Nephron progenitor cell (in vitro differentiated cells): ENCODE measurements at regions not wholly inside any gene's neighbourhood (a gene's known extent, or its start where the extent isn't known, plus 50 kb on each side); places are given as distances from the start of the nearest gene placed in this dataset.

Experiments used
- DNase-seq: peaks from one replicate; pipeline ENCODE4 v3.0.0; 2021
- H3K27ac Mint-ChIP-seq: 2 replicates; pipeline ENCODE4 v1.8.0; 2021; ENCODE audit warnings: mild to moderate bottlenecking, moderate library complexity, mixed read lengths
- H3K27me3 Mint-ChIP-seq: 2 replicates; pipeline ENCODE4 v1.8.0; 2021; ENCODE audit warnings: mild to moderate bottlenecking, low read depth, mixed read lengths; ENCODE audit not compliant: poor library complexity
- H3K36me3 Mint-ChIP-seq: 2 replicates; pipeline ENCODE4 v1.8.0; 2021; ENCODE audit warnings: low read depth, mixed read lengths
- H3K4me1 Mint-ChIP-seq: 2 replicates; pipeline ENCODE4 v1.8.0; 2021; ENCODE audit warnings: mixed read lengths
- H3K4me3 Mint-ChIP-seq: 2 replicates; pipeline ENCODE4 v1.8.0; 2021; ENCODE audit warnings: mild to moderate bottlenecking, moderate library complexity, mixed read lengths
- H3K9me3 Mint-ChIP-seq: 2 replicates; pipeline ENCODE4 v1.8.0; 2021; ENCODE audit warnings: mild to moderate bottlenecking, moderate library complexity, mixed read lengths
- TF ChIP-seq, protein P1 (sequence below): fragments of 200-600 bp; sonication (generic); IDR thresholded peaks from 2 replicates; pipeline ENCODE4 v1.5.0; 2021; ENCODE audit warnings: antibody characterized with exemption

DNA sequence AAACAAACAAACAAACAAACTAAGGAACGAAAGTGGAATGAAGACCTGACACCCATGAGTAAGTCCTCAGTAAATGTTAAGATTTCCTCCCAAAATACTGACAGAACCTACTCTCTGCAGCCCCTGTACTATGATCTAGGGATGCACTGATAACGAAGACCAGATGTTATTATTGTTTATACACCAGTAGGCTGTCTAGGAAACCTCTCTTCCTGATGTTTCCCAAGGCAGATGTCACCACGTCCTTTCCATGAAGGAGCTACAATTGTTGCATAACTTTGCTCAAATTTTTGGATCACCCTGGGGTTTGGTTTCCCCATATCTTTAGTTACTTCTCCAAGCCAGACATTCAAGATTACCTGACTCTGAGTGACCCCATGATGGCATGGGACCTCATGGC, 340.7 kb downstream of the MIAT start:
- Mint-ChIP-seq H3K4me1 (no peaks in the 10 kb centered on the region), H3K27ac (no peak overlapping the region), H3K4me3 (no peak overlapping the region), H3K36me3 (no peaks in the 10 kb centered on the region), H3K9me3 (no peaks in the 10 kb centered on the region), H3K27me3 (peaks cover 73% of the 10 kb centered on the region)
- TF ChIP-seq, protein P1, sequence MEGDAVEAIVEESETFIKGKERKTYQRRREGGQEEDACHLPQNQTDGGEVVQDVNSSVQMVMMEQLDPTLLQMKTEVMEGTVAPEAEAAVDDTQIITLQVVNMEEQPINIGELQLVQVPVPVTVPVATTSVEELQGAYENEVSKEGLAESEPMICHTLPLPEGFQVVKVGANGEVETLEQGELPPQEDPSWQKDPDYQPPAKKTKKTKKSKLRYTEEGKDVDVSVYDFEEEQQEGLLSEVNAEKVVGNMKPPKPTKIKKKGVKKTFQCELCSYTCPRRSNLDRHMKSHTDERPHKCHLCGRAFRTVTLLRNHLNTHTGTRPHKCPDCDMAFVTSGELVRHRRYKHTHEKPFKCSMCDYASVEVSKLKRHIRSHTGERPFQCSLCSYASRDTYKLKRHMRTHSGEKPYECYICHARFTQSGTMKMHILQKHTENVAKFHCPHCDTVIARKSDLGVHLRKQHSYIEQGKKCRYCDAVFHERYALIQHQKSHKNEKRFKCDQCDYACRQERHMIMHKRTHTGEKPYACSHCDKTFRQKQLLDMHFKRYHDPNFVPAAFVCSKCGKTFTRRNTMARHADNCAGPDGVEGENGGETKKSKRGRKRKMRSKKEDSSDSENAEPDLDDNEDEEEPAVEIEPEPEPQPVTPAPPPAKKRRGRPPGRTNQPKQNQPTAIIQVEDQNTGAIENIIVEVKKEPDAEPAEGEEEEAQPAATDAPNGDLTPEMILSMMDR, result no peak
- DNase-seq, result no peak

DNA sequence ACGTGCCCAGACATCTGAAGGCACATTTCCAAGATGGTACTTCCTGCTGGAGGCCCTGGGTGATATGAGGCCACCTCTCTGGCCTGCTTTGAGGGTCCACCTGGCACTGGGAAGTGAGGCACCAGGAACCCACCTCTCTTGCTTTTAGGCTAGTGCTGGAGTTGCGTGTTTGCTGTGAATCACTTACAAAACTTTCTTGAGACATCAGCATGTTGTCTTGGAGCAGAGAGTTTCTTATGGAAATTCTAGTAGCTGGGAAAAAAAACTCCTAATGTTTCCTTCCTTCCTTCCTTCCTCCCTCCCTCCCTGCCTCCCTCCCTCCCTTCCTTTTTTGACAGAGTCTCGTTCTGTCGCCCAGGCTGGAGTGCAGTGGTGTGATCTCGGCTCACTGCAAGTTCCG, 341.3 kb downstream of the MIAT start:
- Mint-ChIP-seq H3K27me3 (peaks cover 71% of the 10 kb centered on the region), H3K27ac (no peak overlapping the region), H3K4me1 (no peaks in the 10 kb centered on the region), H3K9me3 (no peaks in the 10 kb centered on the region), H3K4me3 (no peak overlapping the region), H3K36me3 (no peaks in the 10 kb centered on the region)
- TF ChIP-seq, protein P1, result no peak
- DNase-seq, result no peak

DNA sequence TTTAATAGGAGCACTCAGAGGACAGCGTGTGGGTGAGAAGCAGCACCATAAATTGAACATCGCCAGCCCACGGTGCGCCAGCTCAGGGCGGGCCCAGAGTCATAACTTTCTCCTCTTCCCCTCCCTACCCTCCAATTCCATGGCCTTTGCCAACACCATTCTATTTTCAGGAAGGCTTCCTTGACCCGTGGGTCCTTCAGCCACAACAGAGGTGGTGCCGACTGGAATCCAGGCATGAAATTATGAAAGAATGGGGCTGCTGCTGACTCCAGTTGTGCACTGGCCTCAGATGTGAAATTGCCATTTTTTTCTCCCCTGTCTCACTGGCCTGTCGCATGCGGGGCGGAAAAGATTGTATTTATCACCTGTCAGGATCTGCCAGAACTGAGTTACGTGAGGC, 345.9 kb downstream of the MIAT start:
- no peaks in the 10 kb centered on the region for H3K9me3 Mint-ChIP-seq
- no peak overlapping the region for H3K27ac Mint-ChIP-seq
- no peaks in the 10 kb centered on the region for H3K36me3 Mint-ChIP-seq
- no peak overlapping the region for H3K4me3 Mint-ChIP-seq
- no peak for DNase-seq
- peaks cover 40% of the 10 kb centered on the region for H3K27me3 Mint-ChIP-seq
- TF ChIP-seq, protein P1, result no peak
- H3K4me1 Mint-ChIP-seq, result no peaks in the 10 kb centered on the region

DNA sequence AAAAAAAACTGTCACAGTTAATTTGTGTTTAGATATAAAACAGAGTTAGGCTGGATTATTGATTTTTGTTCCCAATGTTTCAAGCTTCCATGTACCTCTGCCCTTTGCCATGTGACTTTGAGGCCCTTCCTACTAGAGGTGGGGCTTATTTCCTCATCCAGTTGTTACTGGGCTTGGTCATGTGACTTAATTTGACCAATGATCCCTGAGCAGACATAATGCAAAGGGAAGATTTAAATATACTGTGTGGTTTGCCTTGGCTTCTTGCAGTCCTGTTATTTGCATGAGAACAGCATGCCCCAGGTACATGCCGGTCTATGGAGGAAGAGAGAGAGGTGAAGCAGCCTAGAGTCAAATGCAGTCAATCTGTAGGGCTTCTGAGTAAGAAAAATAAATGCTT, 347.0 kb downstream of the MIAT start:
- H3K36me3 Mint-ChIP-seq, result no peaks in the 10 kb centered on the region
- peaks cover 31% of the 10 kb centered on the region for H3K27me3 Mint-ChIP-seq
- no peak for DNase-seq
- no peak overlapping the region for H3K27ac Mint-ChIP-seq
- no peak overlapping the region for H3K4me3 Mint-ChIP-seq
- TF ChIP-seq, protein P1, result no peak
- H3K4me1 Mint-ChIP-seq, result no peaks in the 10 kb centered on the region
- H3K9me3 Mint-ChIP-seq, result no peaks in the 10 kb centered on the region

DNA sequence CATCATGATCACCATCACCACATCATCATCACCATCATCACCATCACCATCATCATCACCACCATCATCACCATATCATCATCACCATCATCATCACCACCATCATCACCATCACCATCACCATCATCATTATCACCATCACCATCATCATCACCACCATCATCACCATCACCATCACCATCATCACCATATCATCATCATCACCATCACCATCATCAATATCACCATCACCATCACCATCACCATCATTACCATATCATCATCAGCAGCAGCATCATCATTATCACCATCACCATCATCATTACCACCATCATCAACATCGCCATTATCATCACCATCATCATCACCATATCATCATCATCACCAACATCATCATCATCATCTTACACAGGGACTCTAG, 351.1 kb downstream of the MIAT start:
- H3K36me3 Mint-ChIP-seq, result no peaks in the 10 kb centered on the region
- H3K27ac Mint-ChIP-seq, result no peak overlapping the region
- no peak for DNase-seq
- no peaks in the 10 kb centered on the region for H3K9me3 Mint-ChIP-seq
- TF ChIP-seq, protein P1, result no peak
- peaks cover 15% of the 10 kb centered on the region for H3K27me3 Mint-ChIP-seq
- H3K4me1 Mint-ChIP-seq, result no peaks in the 10 kb centered on the region
- no peak overlapping the region for H3K4me3 Mint-ChIP-seq

DNA sequence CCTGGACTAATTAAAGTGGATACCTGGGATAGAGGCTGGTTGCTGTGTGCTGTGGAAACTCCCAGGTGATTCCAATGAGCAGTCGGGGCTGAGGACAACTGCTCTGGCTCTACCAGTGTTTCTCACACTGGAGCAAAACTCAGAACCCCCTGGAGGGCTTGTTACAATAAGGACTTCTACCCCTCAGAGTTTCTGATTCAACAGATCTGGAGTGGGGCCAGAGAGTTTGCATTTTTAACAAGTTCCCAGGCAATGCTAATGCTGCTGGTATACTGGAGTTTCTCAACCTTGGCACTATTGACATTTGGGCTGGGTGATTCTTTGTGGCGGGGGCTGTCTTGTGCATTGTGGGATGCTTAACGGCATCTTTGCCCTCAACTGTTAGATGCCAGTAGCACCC, 353.7 kb downstream of the MIAT start:
- no peak overlapping the region for H3K27ac Mint-ChIP-seq
- H3K9me3 Mint-ChIP-seq, result no peaks in the 10 kb centered on the region
- no peaks in the 10 kb centered on the region for H3K36me3 Mint-ChIP-seq
- no peak overlapping the region for H3K4me3 Mint-ChIP-seq
- no peak for DNase-seq
- peaks cover 16% of the 10 kb centered on the region for H3K27me3 Mint-ChIP-seq
- TF ChIP-seq, protein P1, result no peak
- H3K4me1 Mint-ChIP-seq, result no peaks in the 10 kb centered on the region
